ENCODE measurements at regions not wholly inside any gene's neighbourhood (a gene's known extent, or its start where the extent isn't known, plus 50 kb on each side); places are given as distances from the start of the nearest gene placed in this dataset.

DNA sequence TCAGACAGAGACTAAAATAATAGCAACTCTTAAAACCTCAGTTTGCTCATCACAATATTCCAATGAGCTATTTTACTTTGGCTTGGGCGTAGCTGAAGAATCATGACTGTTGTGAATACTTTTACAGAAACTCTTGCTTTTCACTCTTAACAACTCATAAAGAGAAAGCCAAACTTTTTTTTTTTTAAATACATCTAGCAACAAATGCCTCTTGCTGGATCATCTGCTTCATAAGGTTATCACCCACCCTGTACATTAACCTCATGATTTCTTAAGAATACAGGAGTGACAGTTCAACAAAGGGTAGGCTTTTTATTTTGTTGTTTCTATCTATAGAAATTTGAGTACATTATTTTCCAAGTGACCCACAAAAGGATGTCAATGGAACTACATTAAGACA lies 307.4 kb upstream of the DDHD1 start:
- Histone ChIP-seq H3K4me1 (ENCODE audit: control insufficient read depth, extremely low read depth, insufficient read depth, low read length) (peaks cover 2% of the 10 kb centered on the region), H3K27me3 (ENCODE audit: control insufficient read depth, insufficient read depth, low read length) (no peaks in the 10 kb centered on the region), H3K9me3 (ENCODE audit: control insufficient read depth, insufficient read depth, low read depth, low read length) (no peaks in the 10 kb centered on the region), H3K79me2 (ENCODE audit: control insufficient read depth, insufficient read depth, low read length) (no peaks in the 10 kb centered on the region), H3K4me3 (replicated peaks in 1 of 4; ENCODE audit: control extremely low read depth in 1 of 4, insufficient read depth in 1 of 4, low read depth in 3 of 4, low read length in 4 of 4) (no peak overlapping the region), H2AFZ (ENCODE audit: low read length) (no peak overlapping the region), H3K9ac (ENCODE audit: insufficient read depth, low read length) (no peak overlapping the region), H4K20me1 (ENCODE audit: control insufficient read depth, extremely low read depth, insufficient read depth, low read length) (no peaks in the 10 kb centered on the region), H3K36me3 (ENCODE audit: control insufficient read depth, insufficient read depth, low read length) (no peaks in the 10 kb centered on the region), H3K27ac (ENCODE audit: insufficient read depth, low read length) (no peak overlapping the region), H3K4me2 (ENCODE audit: extremely low read depth, insufficient read depth, low read length) (no peak overlapping the region)
- TF ChIP-seq EZH2 (IDR thresholded peaks at IDR 0.05; ENCODE audit: low read length, missing control alignments), result no peak
- TF ChIP-seq CTCF (conservative IDR thresholded peaks at IDR 0.05 in 1 of 2, IDR thresholded peaks at IDR 0.05 in 1 of 2; ENCODE audit: low read depth in 1 of 2, low read length in 2 of 2), result no peak
- no peak for DNase-seq (ENCODE audit: low read depth in 2 of 2)

DNA sequence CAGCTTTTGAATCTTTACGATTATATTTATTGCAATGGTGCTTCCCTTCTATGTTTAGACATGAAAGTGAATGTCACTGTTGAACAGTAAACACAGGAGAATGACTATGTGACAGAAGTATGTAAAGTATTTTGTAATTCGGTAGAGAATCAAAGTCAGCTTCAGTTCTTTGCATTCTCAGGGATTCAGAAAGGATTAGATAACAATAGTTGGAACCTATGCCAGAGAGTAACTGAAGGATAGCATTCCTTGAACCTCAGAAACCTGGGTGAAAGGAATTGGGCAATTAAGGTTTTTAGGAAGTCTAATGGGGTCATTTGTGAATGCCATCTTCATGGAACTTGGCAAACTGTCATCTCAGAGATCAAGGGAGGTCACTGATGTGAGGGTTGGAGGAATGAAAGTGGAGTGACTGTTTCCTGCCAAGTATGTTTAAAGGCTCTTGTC lies 305.3 kb upstream of the DDHD1 start:
- Histone ChIP-seq H3K4me2 (ENCODE audit: extremely low read depth, insufficient read depth, low read length) (peak overlapping the region; percentile 53), H3K4me1 (ENCODE audit: control insufficient read depth, extremely low read depth, insufficient read depth, low read length) (peaks cover 2% of the 10 kb centered on the region), H3K9me3 (ENCODE audit: control insufficient read depth, insufficient read depth, low read depth, low read length) (no peaks in the 10 kb centered on the region), H4K20me1 (ENCODE audit: control insufficient read depth, extremely low read depth, insufficient read depth, low read length) (no peaks in the 10 kb centered on the region), H3K9ac (ENCODE audit: insufficient read depth, low read length) (no peak overlapping the region), H3K4me3 (replicated peaks in 1 of 4; ENCODE audit: control extremely low read depth in 1 of 4, insufficient read depth in 1 of 4, low read depth in 3 of 4, low read length in 4 of 4) (no peak overlapping the region), H3K36me3 (ENCODE audit: control insufficient read depth, insufficient read depth, low read length) (no peaks in the 10 kb centered on the region), H3K27ac (ENCODE audit: insufficient read depth, low read length) (no peak overlapping the region), H3K79me2 (ENCODE audit: control insufficient read depth, insufficient read depth, low read length) (no peaks in the 10 kb centered on the region), H3K27me3 (ENCODE audit: control insufficient read depth, insufficient read depth, low read length) (no peaks in the 10 kb centered on the region), H2AFZ (ENCODE audit: low read length) (no peak overlapping the region)
- TF ChIP-seq EZH2 (IDR thresholded peaks at IDR 0.05; ENCODE audit: low read length, missing control alignments) (no peak), CTCF (conservative IDR thresholded peaks at IDR 0.05 in 1 of 2, IDR thresholded peaks at IDR 0.05 in 1 of 2; ENCODE audit: low read depth in 1 of 2, low read length in 2 of 2) (no peak)
- DNase-seq (ENCODE audit: low read depth in 2 of 2), result peak; percentile 52 to 77

- H2AFZ ChIP-seq (ENCODE audit: low read length), result no peak overlapping the region
- no peak for DNase-seq (ENCODE audit: low read depth in 2 of 2)
- H3K4me2 ChIP-seq (ENCODE audit: extremely low read depth, insufficient read depth, low read length), result no peak overlapping the region
- no peaks in the 10 kb centered on the region for H3K9me3 ChIP-seq (ENCODE audit: control insufficient read depth, insufficient read depth, low read depth, low read length)
- H3K4me1 ChIP-seq (ENCODE audit: control insufficient read depth, extremely low read depth, insufficient read depth, low read length), result peaks cover 2% of the 10 kb centered on the region
- no peaks in the 10 kb centered on the region for H3K79me2 ChIP-seq (ENCODE audit: control insufficient read depth, insufficient read depth, low read length)
- H4K20me1 ChIP-seq (ENCODE audit: control insufficient read depth, extremely low read depth, insufficient read depth, low read length), result no peaks in the 10 kb centered on the region
- H3K4me3 ChIP-seq (replicated peaks in 1 of 4; ENCODE audit: control extremely low read depth in 1 of 4, insufficient read depth in 1 of 4, low read depth in 3 of 4, low read length in 4 of 4), result no peak overlapping the region
- no peaks in the 10 kb centered on the region for H3K27me3 ChIP-seq (ENCODE audit: control insufficient read depth, insufficient read depth, low read length)
- H3K36me3 ChIP-seq (ENCODE audit: control insufficient read depth, insufficient read depth, low read length), result no peaks in the 10 kb centered on the region
- H3K27ac ChIP-seq (ENCODE audit: insufficient read depth, low read length), result no peak overlapping the region
- TF ChIP-seq CTCF (conservative IDR thresholded peaks at IDR 0.05 in 1 of 2, IDR thresholded peaks at IDR 0.05 in 1 of 2; ENCODE audit: low read depth in 1 of 2, low read length in 2 of 2), result no peak
- no peak for TF ChIP-seq EZH2 (IDR thresholded peaks at IDR 0.05; ENCODE audit: low read length, missing control alignments)
- no peak overlapping the region for H3K9ac ChIP-seq (ENCODE audit: insufficient read depth, low read length)
These were observed 303.8 kb upstream of the DDHD1 start for GRCh38 chr14:53456931-53457330.

Measured in fibroblast of lung (primary cell).